ENCODE measurements at regions not wholly inside any gene's neighbourhood (a gene's known extent, or its start where the extent isn't known, plus 50 kb on each side); places are given as distances from the start of the nearest gene placed in this dataset.
"Not testable (repeated sequence)": the region's sequence is repeated elsewhere in the genome, so short reads cannot be mapped to it uniquely, and the experiment has no call there.

- no peak for TF ChIP-seq CTCF (IDR thresholded peaks at IDR 0.05; ENCODE audit: insufficient read depth, low read length, poor library complexity, severe bottlenecking)
- Histone ChIP-seq H3K4me3 (replicated peaks; ENCODE audit: low read depth, low read length) (no peak overlapping the region), H3K36me3 (ENCODE audit: control insufficient read depth, insufficient read depth, low read length) (no peaks in the 10 kb centered on the region), H3K27me3 (replicated peaks; ENCODE audit: control insufficient read depth, insufficient read depth, low read length) (no peaks in the 10 kb centered on the region)
- no peak for DNase-seq (ENCODE audit: extremely low read depth, insufficient read length)
Observed at GRCh38 chr12:97647142-97647541, 184.5 kb downstream of the RMST start.

- DNase-seq (ENCODE audit: extremely low read depth, insufficient read length), result no peak
- no peak for TF ChIP-seq CTCF (IDR thresholded peaks at IDR 0.05; ENCODE audit: insufficient read depth, low read length, poor library complexity, severe bottlenecking)
- no peaks in the 10 kb centered on the region for H3K36me3 ChIP-seq (ENCODE audit: control insufficient read depth, insufficient read depth, low read length)
- no peak overlapping the region for H3K4me3 ChIP-seq (replicated peaks; ENCODE audit: low read depth, low read length)
- H3K27me3 ChIP-seq (replicated peaks; ENCODE audit: control insufficient read depth, insufficient read depth, low read length), result no peaks in the 10 kb centered on the region
Observed at GRCh38 chr12:97650242-97650641, 187.6 kb downstream of the RMST start.

GRCh38 chr12:97656548-97656947 is 193.9 kb downstream of the RMST start:
- H3K27me3 ChIP-seq (replicated peaks; ENCODE audit: control insufficient read depth, insufficient read depth, low read length); H3K36me3 ChIP-seq (ENCODE audit: control insufficient read depth, insufficient read depth, low read length); H3K4me3 ChIP-seq (replicated peaks; ENCODE audit: low read depth, low read length); DNase-seq (ENCODE audit: extremely low read depth, insufficient read length): not testable (repeated sequence)

- Histone ChIP-seq H3K27me3 (replicated peaks; ENCODE audit: control insufficient read depth, insufficient read depth, low read length) (no peaks in the 10 kb centered on the region), H3K36me3 (ENCODE audit: control insufficient read depth, insufficient read depth, low read length) (no peaks in the 10 kb centered on the region), H3K4me3 (replicated peaks; ENCODE audit: low read depth, low read length) (no peak overlapping the region)
- no peak for DNase-seq (ENCODE audit: extremely low read depth, insufficient read length)
- no peak for TF ChIP-seq CTCF (IDR thresholded peaks at IDR 0.05; ENCODE audit: insufficient read depth, low read length, poor library complexity, severe bottlenecking)
Observed at GRCh38 chr12:97659117-97659880, 196.7 kb downstream of the RMST start.

GRCh38 chr12:97666263-97666662 is 203.7 kb downstream of the RMST start:
- Histone ChIP-seq H3K27me3 (replicated peaks; ENCODE audit: control insufficient read depth, insufficient read depth, low read length) (no peaks in the 10 kb centered on the region), H3K36me3 (ENCODE audit: control insufficient read depth, insufficient read depth, low read length) (no peaks in the 10 kb centered on the region), H3K4me3 (replicated peaks; ENCODE audit: low read depth, low read length) (no peak overlapping the region)
- DNase-seq (ENCODE audit: extremely low read depth, insufficient read length), result no peak
- no peak for TF ChIP-seq CTCF (IDR thresholded peaks at IDR 0.05; ENCODE audit: insufficient read depth, low read length, poor library complexity, severe bottlenecking)

- no peak for TF ChIP-seq CTCF (IDR thresholded peaks at IDR 0.05; ENCODE audit: insufficient read depth, low read length, poor library complexity, severe bottlenecking)
- DNase-seq (ENCODE audit: extremely low read depth, insufficient read length), result no peak
- H3K4me3 ChIP-seq (replicated peaks; ENCODE audit: low read depth, low read length), result no peak overlapping the region
- no peaks in the 10 kb centered on the region for H3K27me3 ChIP-seq (replicated peaks; ENCODE audit: control insufficient read depth, insufficient read depth, low read length)
- H3K36me3 ChIP-seq (ENCODE audit: control insufficient read depth, insufficient read depth, low read length), result no peaks in the 10 kb centered on the region
Observed at GRCh38 chr12:97672870-97673269, 210.3 kb downstream of the RMST start.
